Stomach (tissue), 4 donors: ENCODE measurements at regions not wholly inside any gene's neighbourhood (a gene's known extent, or its start where the extent isn't known, plus 50 kb on each side); places are given as distances from the start of the nearest gene placed in this dataset.

Experiments used
- POLR2A ChIP-seq, 4 donors: fragments of 450-650 bp; IDR thresholded peaks; one replicate each; pipeline ENCODE4 v1.6.1; 2016; ENCODE audit warnings: antibody characterized with exemption in 4 of 4, control low read depth in 2 of 4, mild to moderate bottlenecking in 1 of 4, moderate library complexity in 1 of 4
- POLR2AphosphoS5 ChIP-seq, 3 donors: sonication (generic); formaldehyde crosslinking; IDR thresholded peaks; one replicate each; pipeline ENCODE4 v1.6.1; 2016; ENCODE audit warnings: antibody characterized with exemption in 3 of 3

- no peak for TF ChIP-seq POLR2A (IDR thresholded peaks at IDR 0.05)
- no peak for TF ChIP-seq POLR2AphosphoS5 (IDR thresholded peaks at IDR 0.05)
Observed at GRCh38 chr7:124196519-124196918, 163.7 kb upstream of the TMEM229A start.
